Right lung (tissue), 2 donors: ENCODE measurements at regions not wholly inside any gene's neighbourhood (a gene's known extent, or its start where the extent isn't known, plus 50 kb on each side); places are given as distances from the start of the nearest gene placed in this dataset.
"Not testable (repeated sequence)": the region's sequence is repeated elsewhere in the genome, so short reads cannot be mapped to it uniquely, and the experiment has no call there.

ENCODE experiments used
- DNase-seq, 2 donors: peaks; one replicate each; pipeline ENCODE4 v3.0.0-alpha.2; 2013

- no peak for DNase-seq
Measured at GRCh38 chr18:39223283-39223682, 1657.7 kb upstream of the CELF4 start.

- no peak for DNase-seq
Measured at GRCh38 chr18:39215920-39216319, 1650.3 kb upstream of the CELF4 start.

GRCh38 chr18:39211461-39211860, 1645.9 kb upstream of the CELF4 start:
- no peak for DNase-seq

- no peak for DNase-seq
Measured at GRCh38 chr18:39209173-39209572, 1643.6 kb upstream of the CELF4 start.

GRCh38 chr18:39208729-39209128, 1643.1 kb upstream of the CELF4 start:
- DNase-seq = no peak

GRCh38 chr18:39208190-39208589, 1642.6 kb upstream of the CELF4 start:
- no peak for DNase-seq

GRCh38 chr18:39206398-39207103, 1641.0 kb upstream of the CELF4 start:
- DNase-seq = not testable (repeated sequence)

GRCh38 chr18:39205565-39206195, 1640.1 kb upstream of the CELF4 start:
- DNase-seq = no peak

GRCh38 chr18:39200153-39200552, 1634.6 kb upstream of the CELF4 start:
- no peak for DNase-seq

GRCh38 chr18:39199231-39199855, 1633.7 kb upstream of the CELF4 start:
- DNase-seq = no peak

- no peak for DNase-seq
Measured at GRCh38 chr18:39198376-39198775, 1632.8 kb upstream of the CELF4 start.

GRCh38 chr18:39191931-39192330, 1626.3 kb upstream of the CELF4 start:
- no peak for DNase-seq

- DNase-seq = no peak
Measured at GRCh38 chr18:39191058-39191457, 1625.5 kb upstream of the CELF4 start.

GRCh38 chr18:39190508-39190907, 1624.9 kb upstream of the CELF4 start:
- DNase-seq = no peak

GRCh38 chr18:39188278-39188677, 1622.7 kb upstream of the CELF4 start:
- no peak for DNase-seq

- no peak for DNase-seq
Measured at GRCh38 chr18:39186008-39186407, 1620.4 kb upstream of the CELF4 start.

- DNase-seq = no peak
Measured at GRCh38 chr18:39184176-39184575, 1618.6 kb upstream of the CELF4 start.

GRCh38 chr18:39178166-39178565, 1612.6 kb upstream of the CELF4 start:
- DNase-seq = no peak

GRCh38 chr18:39172695-39173421, 1607.3 kb upstream of the CELF4 start:
- DNase-seq = no peak

- DNase-seq = no peak
Measured at GRCh38 chr18:39168723-39169122, 1603.1 kb upstream of the CELF4 start.

- no peak for DNase-seq
Measured at GRCh38 chr18:39167990-39168389, 1602.4 kb upstream of the CELF4 start.

GRCh38 chr18:39166776-39167175, 1601.2 kb upstream of the CELF4 start:
- DNase-seq = no peak
